ENCODE measurements at regions not wholly inside any gene's neighbourhood (a gene's known extent, or its start where the extent isn't known, plus 50 kb on each side); places are given as distances from the start of the nearest gene placed in this dataset.
"Not testable (repeated sequence)": the region's sequence is repeated elsewhere in the genome, so short reads cannot be mapped to it uniquely, and the experiment has no call there.

DNA sequence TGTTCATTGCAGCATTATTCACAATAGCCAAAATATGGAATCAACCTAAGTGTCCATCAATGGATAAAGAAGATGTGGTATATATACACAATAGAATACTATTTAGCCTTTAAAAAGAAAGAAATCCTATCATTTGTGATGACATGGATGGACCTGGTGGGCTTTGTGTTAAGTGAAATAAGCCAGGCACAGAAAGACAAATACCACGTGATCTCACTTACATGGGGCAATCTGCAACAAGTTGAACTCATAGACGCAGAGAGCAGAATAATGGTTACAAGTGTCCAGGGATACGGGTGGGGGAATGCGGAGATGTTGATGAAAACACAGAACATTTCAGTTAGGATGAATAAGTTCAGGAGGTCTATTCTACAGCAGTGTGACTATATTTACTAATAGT lies 66.4 kb upstream of the ALDH1B1 start:
- DNase-seq (no peak), ATAC-seq (no peak)
- Histone ChIP-seq H3K9me3 (no peaks in the 10 kb centered on the region), H3K36me3 (ENCODE audit: insufficient read depth in 1 of 2, low read depth in 1 of 2) (no peaks in the 10 kb centered on the region), H3K4me3 (no peak overlapping the region), H3K27me3 (ENCODE audit: insufficient read depth in 3 of 3, low read length in 2 of 3) (no peaks in the 10 kb centered on the region), H3K27ac (no peak overlapping the region), H3K4me1 (no peaks in the 10 kb centered on the region)
- TF ChIP-seq, protein P1, sequence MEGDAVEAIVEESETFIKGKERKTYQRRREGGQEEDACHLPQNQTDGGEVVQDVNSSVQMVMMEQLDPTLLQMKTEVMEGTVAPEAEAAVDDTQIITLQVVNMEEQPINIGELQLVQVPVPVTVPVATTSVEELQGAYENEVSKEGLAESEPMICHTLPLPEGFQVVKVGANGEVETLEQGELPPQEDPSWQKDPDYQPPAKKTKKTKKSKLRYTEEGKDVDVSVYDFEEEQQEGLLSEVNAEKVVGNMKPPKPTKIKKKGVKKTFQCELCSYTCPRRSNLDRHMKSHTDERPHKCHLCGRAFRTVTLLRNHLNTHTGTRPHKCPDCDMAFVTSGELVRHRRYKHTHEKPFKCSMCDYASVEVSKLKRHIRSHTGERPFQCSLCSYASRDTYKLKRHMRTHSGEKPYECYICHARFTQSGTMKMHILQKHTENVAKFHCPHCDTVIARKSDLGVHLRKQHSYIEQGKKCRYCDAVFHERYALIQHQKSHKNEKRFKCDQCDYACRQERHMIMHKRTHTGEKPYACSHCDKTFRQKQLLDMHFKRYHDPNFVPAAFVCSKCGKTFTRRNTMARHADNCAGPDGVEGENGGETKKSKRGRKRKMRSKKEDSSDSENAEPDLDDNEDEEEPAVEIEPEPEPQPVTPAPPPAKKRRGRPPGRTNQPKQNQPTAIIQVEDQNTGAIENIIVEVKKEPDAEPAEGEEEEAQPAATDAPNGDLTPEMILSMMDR (IDR thresholded peaks at IDR 0.05), result no peak
- intact Hi-C loops (cut with DNase I), result no loop called here
- 94 to 97% (median 96%) methylated on average over 4 of the region's 4 CpGs for WGBS, 3 donors

- intact Hi-C loops (cut with DNase I); ATAC-seq; H3K27me3 ChIP-seq (ENCODE audit: insufficient read depth in 3 of 3, low read length in 2 of 3); H3K4me3 ChIP-seq; H3K36me3 ChIP-seq (ENCODE audit: insufficient read depth in 1 of 2, low read depth in 1 of 2); H3K9me3 ChIP-seq; H3K27ac ChIP-seq; H3K4me1 ChIP-seq; DNase-seq: not testable (repeated sequence)
- WGBS, 3 donors, result 97 to 99% (median 98%) methylated on average over 20 to 25 of the region's 27 CpGs
Observed at GRCh38 chr9:38324213-38324612, 68.3 kb upstream of the ALDH1B1 start.

GRCh38 chr9:38322937-38323336 lies 69.6 kb upstream of the ALDH1B1 start:
- ATAC-seq, result no peak
- Histone ChIP-seq H3K4me1 (no peaks in the 10 kb centered on the region), H3K27ac (no peak overlapping the region), H3K4me3 (no peak overlapping the region), H3K36me3 (ENCODE audit: insufficient read depth in 1 of 2, low read depth in 1 of 2) (no peaks in the 10 kb centered on the region), H3K9me3 (no peaks in the 10 kb centered on the region), H3K27me3 (ENCODE audit: insufficient read depth in 3 of 3, low read length in 2 of 3) (no peaks in the 10 kb centered on the region)
- TF ChIP-seq, protein P1 (IDR thresholded peaks at IDR 0.05), result no peak
- WGBS, 3 donors, result 86 to 89% (median 88%) methylated on average over 3 of the region's 3 CpGs
- DNase-seq, result no peak
- intact Hi-C loops (cut with DNase I), result no loop called here

GRCh38 chr9:38319496-38320173 lies 72.9 kb upstream of the ALDH1B1 start:
- Histone ChIP-seq H3K9me3 (no peaks in the 10 kb centered on the region), H3K27ac (no peak overlapping the region), H3K27me3 (ENCODE audit: insufficient read depth in 3 of 3, low read length in 2 of 3) (peaks cover 0 to 7% (median 0%) of the 10 kb centered on the region in 3 donors), H3K36me3 (ENCODE audit: insufficient read depth in 1 of 2, low read depth in 1 of 2) (no peaks in the 10 kb centered on the region), H3K4me1 (no peaks in the 10 kb centered on the region), H3K4me3 (no peak overlapping the region)
- TF ChIP-seq, protein P1 (IDR thresholded peaks at IDR 0.05), result no peak
- intact Hi-C loops (cut with DNase I), result no loop called here
- DNase-seq, result no peak
- WGBS, 3 donors, result 42 to 65% (median 49%) methylated on average over 5 of the region's 5 CpGs
- ATAC-seq, result no peak

- H3K4me3 ChIP-seq, result no peak overlapping the region
- 37 to 41% (median 37%) methylated on average over 13 of the region's 13 CpGs for WGBS, 3 donors
- H3K36me3 ChIP-seq (ENCODE audit: insufficient read depth in 1 of 2, low read depth in 1 of 2), result no peaks in the 10 kb centered on the region
- intact Hi-C loops (cut with DNase I), result no loop called here
- H3K9me3 ChIP-seq, result no peaks in the 10 kb centered on the region
- TF ChIP-seq, protein P1 (IDR thresholded peaks at IDR 0.05), result no peak
- H3K4me1 ChIP-seq, result no peaks in the 10 kb centered on the region
- H3K27me3 ChIP-seq (ENCODE audit: insufficient read depth in 3 of 3, low read length in 2 of 3), result peaks cover 0 to 7% (median 0%) of the 10 kb centered on the region in 3 donors
- ATAC-seq, result no peak
- DNase-seq, result no peak
- no peak overlapping the region for H3K27ac ChIP-seq
Observed at GRCh38 chr9:38318759-38319495, 73.6 kb upstream of the ALDH1B1 start.
